ENCODE measurements at regions not wholly inside any gene's neighbourhood (a gene's known extent, or its start where the extent isn't known, plus 50 kb on each side); places are given as distances from the start of the nearest gene placed in this dataset.

GRCh38 chr1:70895531-70895930, 152.1 kb downstream of the PTGER3 start:
- no peak for DNase-seq

GRCh38 chr1:70896224-70896623, 151.4 kb downstream of the PTGER3 start:
- DNase-seq: no peak

GRCh38 chr1:70897273-70897672, 150.3 kb downstream of the PTGER3 start:
- DNase-seq: no peak

- no peak for DNase-seq
Observed at GRCh38 chr1:70899735-70900134, 147.9 kb downstream of the PTGER3 start.

GRCh38 chr1:70902211-70902610, 145.4 kb downstream of the PTGER3 start:
- no peak for DNase-seq

- no peak for DNase-seq
Observed at GRCh38 chr1:70906800-70907199, 140.8 kb downstream of the PTGER3 start.

- no peak for DNase-seq
Observed at GRCh38 chr1:70907563-70908310, 139.9 kb downstream of the PTGER3 start.

GRCh38 chr1:70909262-70909822, 138.3 kb downstream of the PTGER3 start:
- no peak for DNase-seq

- no peak for DNase-seq
Observed at GRCh38 chr1:70910013-70910412, 137.6 kb downstream of the PTGER3 start.

- no peak for DNase-seq
Observed at GRCh38 chr1:70911861-70912260, 135.8 kb downstream of the PTGER3 start.

GRCh38 chr1:70914224-70914623, 133.4 kb downstream of the PTGER3 start:
- DNase-seq: no peak

- DNase-seq: no peak
Observed at GRCh38 chr1:70915258-70916033, 132.2 kb downstream of the PTGER3 start.

GRCh38 chr1:70916034-70916427, 131.6 kb downstream of the PTGER3 start:
- DNase-seq: no peak

GRCh38 chr1:70919706-70920323, 127.8 kb downstream of the PTGER3 start:
- no peak for DNase-seq
